ENCODE measurements at regions not wholly inside any gene's neighbourhood (a gene's known extent, or its start where the extent isn't known, plus 50 kb on each side); places are given as distances from the start of the nearest gene placed in this dataset.

GRCh38 chr1:234956821-234957329, 171.8 kb downstream of the TOMM20 start:
- no peak for TF ChIP-seq CTCF (IDR thresholded peaks at IDR 0.05)
- TF ChIP-seq POLR2A (IDR thresholded peaks at IDR 0.05) = no peak

All from uterus (tissue), 2 donors.